HG02884 (cell line): ENCODE measurements at regions not wholly inside any gene's neighbourhood (a gene's known extent, or its start where the extent isn't known, plus 50 kb on each side); places are given as distances from the start of the nearest gene placed in this dataset.

Experiments used
- ATAC-seq: cut with Tn5 transposase; IDR thresholded peaks from one replicate; pipeline ENCODE4 v1.9.1; 2021; ENCODE audit warnings: mild to moderate bottlenecking, moderate library complexity; ENCODE audit not compliant: unreplicated experiment

GRCh38 chr10:112005044-112005443, 178.5 kb downstream of the GPAM start:
- ATAC-seq: no peak

GRCh38 chr10:112006407-112006806, 177.2 kb downstream of the GPAM start:
- no peak for ATAC-seq

- ATAC-seq: no peak
Measured at GRCh38 chr10:112006831-112007230, 176.7 kb downstream of the GPAM start.

- ATAC-seq: no peak
Measured at GRCh38 chr10:112022196-112022595, 161.4 kb downstream of the GPAM start.

GRCh38 chr10:112024079-112024478, 159.5 kb downstream of the GPAM start:
- no peak for ATAC-seq

GRCh38 chr10:112025228-112025627, 158.3 kb downstream of the GPAM start:
- no peak for ATAC-seq

DNA sequence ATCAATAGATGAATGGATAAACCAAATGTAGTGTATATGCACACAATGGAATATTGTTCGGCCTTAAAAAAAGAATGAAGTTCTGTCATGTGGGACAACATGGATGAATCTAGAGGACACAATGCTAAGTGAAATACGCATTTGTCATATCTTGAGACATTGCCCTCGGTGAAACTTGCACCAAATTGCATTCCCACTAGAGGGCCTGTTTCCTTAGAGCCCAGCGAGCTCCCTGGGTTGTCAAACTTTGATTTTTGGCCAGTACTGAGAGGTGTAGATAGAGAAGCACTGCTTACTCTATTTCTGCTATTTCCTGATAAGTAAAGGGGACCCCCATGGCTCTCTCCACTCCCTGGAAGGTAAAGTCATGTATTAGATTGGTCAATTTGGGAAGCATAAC, 157.1 kb downstream of the GPAM start:
- no peak for ATAC-seq

DNA sequence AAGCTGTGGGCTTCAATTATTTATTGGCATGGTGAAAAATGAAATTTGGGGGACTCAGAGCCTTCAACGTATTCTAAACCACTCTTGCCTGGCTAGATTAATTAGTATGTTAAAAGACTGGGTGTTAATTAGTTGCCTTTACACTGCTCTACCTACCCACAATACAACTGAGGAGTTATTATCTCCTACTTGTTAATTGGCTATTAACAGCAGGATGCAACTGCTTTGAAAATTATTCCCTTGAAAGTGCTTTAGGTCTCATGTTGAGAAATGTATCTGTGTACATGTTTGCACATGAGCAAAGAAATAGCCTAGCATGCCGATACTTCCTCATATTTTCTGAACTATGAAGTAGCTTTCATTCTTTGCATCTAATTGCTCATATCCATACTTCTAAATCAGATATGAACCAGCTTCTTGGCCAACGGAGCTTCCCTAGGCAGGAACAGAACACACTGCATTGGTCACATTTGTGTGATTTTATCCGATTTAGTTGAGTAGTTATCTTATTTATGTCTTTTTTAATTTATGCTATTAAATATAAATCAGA, 155.8 kb downstream of the GPAM start:
- no peak for ATAC-seq

DNA sequence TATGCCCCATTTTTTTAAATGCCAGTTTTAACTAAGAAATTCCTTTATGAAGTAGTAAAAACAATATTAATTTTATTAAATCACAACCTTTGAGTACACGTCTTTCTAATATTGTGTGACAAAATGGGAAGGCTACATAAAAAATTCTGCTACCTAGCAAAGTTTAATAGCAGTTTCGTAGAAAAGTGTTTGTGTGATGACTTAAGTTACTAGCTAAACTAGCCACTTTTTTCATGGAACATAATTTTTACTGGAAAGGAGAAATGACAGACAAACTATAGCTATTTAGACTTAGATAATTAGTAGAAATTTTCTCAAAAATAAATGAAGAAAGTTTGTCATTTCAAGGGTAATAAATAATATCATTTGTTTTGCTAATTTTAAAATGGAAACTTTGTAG, 153.1 kb downstream of the GPAM start:
- no peak for ATAC-seq

GRCh38 chr10:112039823-112040222, 143.7 kb downstream of the GPAM start:
- ATAC-seq: no peak

- ATAC-seq: no peak
Measured at GRCh38 chr10:112040696-112041095, 142.9 kb downstream of the GPAM start.

- no peak for ATAC-seq
Measured at GRCh38 chr10:112045938-112046337, 137.6 kb downstream of the GPAM start.

DNA sequence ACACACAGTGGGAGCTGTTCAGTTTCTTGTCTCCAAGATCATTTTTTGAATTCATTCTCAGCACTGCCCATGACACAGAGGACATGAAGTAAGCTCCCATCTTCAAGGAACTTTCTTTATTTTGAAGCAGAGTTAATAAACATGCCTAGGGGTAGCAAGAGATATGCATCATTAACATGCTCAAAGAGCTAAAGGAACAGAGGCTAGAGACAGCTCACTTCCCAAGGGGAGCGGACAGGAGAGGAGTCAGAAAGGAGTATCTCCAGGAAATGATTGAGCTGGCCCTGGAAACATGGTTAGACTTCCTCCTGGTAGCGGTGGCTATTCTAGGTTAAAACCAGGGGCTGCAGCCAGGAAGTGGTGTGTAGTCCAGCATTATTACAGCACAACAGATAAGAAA, 135.9 kb downstream of the GPAM start:
- ATAC-seq: no peak

DNA sequence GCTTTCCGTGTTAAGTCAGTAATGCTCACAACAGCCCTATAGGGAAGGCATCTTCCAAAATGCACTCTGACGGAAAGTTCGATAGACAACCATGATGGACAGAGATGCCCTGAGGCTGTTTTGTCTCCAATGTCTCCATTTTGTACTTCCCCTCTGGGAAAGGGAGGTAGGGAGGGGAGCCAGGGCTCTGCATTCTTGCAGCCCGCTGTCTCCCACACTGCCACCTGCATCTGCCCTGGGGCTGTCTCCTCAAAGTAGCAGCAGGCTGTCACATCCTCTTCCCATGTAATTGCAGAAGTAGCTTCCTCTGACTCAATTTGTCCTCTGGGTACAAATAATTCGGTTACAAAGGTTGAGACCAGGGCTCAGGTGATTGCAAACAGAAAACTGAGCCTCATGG, 131.4 kb downstream of the GPAM start:
- ATAC-seq: no peak

DNA sequence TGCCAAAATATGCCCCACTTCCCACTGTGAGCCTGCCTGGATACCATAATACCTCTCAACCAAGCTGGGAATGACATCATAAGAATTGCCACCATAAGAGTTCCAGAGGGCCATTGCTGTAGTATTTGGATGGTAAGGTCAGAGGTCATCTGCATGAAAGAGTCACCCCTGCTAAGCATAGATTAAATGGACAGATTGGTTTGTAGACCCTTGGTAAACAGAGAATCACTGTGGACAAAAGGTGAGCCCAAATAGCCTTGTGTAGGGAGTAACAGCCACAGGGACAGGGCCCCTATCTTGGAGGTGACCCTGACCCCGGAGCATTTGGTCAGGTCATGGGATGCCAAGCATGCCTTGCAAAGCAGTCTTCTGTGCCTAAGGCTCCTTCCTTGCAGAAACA, 129.7 kb downstream of the GPAM start:
- ATAC-seq: no peak

- ATAC-seq: no peak
Measured at GRCh38 chr10:112054516-112054915, 129.0 kb downstream of the GPAM start.

DNA sequence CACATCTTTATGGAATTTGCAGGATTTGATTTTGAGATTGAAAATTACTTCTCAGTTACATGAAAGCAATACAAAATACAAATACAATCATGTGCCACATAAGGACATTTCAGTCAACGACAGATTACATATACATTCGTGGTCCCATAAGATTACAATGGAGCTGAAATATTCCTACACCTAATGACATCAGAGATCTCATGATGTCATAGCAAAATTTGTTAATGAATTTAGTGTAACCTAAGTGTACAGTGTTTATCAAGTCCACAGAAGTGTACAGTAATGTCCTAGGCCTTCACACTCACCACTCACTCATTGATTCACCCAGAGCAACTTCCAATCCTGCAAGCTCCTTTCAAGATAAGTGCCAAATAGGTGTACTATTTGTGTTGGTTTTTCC, 126.5 kb downstream of the GPAM start:
- no peak for ATAC-seq

- no peak for ATAC-seq
Measured at GRCh38 chr10:112059220-112059619, 124.3 kb downstream of the GPAM start.

DNA sequence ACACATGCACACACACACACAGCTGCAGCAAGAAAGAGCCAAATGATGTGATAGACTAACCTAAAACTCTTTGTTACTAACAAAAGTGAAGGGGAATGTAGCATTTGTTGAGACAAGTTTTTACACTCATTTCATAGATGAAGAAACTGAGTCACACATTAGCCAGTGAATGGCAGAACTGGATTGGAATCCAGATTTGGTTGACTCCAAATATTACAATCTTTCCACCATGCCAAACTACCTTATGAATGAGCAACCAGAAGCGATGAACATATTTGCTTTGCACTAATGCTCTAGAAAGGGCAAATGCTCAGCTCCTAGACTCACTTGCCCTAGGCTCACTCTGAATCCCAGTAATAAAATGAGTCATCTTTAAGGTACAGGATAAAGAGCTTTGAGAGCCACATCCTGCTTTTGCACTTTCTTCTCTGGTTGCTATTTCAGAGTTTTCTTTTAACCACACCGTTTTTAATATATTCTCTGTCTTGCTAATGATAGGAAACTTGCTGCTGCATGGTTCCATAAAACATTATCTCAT, 111.9 kb downstream of the GPAM start:
- ATAC-seq: no peak

DNA sequence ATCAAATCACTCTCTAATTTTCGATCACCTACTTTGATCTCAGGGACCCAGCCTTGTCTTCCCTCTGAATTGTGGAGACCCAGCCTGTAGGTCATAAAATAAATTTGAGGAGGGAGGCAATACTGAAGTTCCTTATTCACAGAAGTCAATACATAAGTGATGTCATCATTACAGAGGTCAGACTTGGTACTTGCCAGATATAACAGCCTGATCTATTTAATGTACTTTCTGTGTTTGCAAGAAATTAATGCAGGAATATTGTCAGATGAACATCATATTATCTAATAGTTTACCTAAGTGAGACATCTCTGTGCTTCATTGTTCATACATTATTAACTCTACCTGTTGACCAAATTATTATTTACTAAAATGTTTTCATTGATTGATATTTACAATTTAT, 105.6 kb downstream of the GPAM start:
- no peak for ATAC-seq

DNA sequence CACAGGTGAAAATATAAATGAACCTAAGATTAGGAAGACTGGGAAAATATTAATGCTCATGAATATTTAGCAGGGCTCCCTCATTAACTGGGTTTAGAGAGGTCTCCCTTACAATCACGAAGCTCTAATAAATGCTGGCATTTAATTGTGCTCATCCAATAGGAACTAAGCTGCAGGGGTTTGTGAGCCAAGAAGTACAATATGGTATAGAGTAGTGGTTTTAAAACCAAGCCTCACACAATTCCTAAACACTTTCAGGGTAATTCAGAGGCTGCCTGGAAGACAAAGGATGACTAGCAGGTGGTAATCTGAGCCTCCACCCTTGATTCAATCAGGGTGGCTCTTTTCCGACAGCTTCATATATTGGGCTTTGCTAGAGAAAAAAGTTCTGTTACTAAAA, 103.3 kb downstream of the GPAM start:
- no peak for ATAC-seq

DNA sequence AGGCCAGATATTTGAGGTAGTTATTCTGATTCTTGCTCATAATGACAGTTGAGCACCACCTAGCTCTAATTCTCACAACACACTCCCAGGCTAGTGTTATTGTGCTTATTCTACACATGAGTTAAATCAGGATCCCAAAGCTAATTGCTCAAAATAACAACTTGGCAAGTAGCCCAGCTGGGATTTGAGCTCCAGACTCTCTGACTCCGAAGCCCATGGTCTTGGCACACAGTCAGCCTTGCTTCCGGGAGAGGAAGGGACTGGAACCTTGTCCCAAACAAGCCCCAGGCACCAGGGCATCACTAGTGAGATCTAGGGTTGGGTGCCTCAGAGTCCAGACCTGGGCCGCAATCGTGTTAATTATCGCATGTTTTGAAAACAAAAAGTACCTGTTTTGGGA, 101.4 kb downstream of the GPAM start:
- no peak for ATAC-seq

- ATAC-seq: no peak
Measured at GRCh38 chr10:112083472-112083871, 100.1 kb downstream of the GPAM start.
